SK-N-SH (cell line): ENCODE measurements at regions not wholly inside any gene's neighbourhood (a gene's known extent, or its start where the extent isn't known, plus 50 kb on each side); places are given as distances from the start of the nearest gene placed in this dataset.

ENCODE experiments used
- CTCF ChIP-seq: fragments of 200-600 bp; sonication (generic); IDR thresholded peaks from 2 replicates; pipeline ENCODE4 v1.6.1; 2017; ENCODE audit warnings: antibody characterized with exemption, mild to moderate bottlenecking, moderate library complexity
- EP300 ChIP-seq, 2 experiments: IDR thresholded peaks; 2 replicates each; pipeline versions ENCODE4 v1.4.0 to v1.6.1; 2012; ENCODE audit warnings: borderline replicate concordance in 1 of 2, low read depth in 1 of 2, low read length in 1 of 2
- GABPA ChIP-seq: IDR thresholded peaks from 2 replicates; pipeline ENCODE4 v1.4.0; 2012; ENCODE audit warnings: low read depth, mild to moderate bottlenecking
- MAX ChIP-seq: IDR thresholded peaks from 2 replicates; pipeline ENCODE4 v1.4.0; 2012; ENCODE audit warnings: low read depth
- RAD21 ChIP-seq: IDR thresholded peaks from 2 replicates; pipeline ENCODE4 v1.6.1; 2012; ENCODE audit warnings: mild to moderate bottlenecking, low read length
- REST ChIP-seq: IDR thresholded peaks from 2 replicates; pipeline ENCODE4 v1.6.1; 2012; ENCODE audit warnings: mild to moderate bottlenecking, low read depth, low read length, moderate library complexity
- SMC3 ChIP-seq: IDR thresholded peaks from 2 replicates; pipeline ENCODE4 v1.6.1; 2012; ENCODE audit warnings: low read depth, low read length, improper control_type of control experiment
- TCF12 ChIP-seq: IDR thresholded peaks from 2 replicates; pipeline ENCODE4 v1.4.0; 2012
- USF2 ChIP-seq: fragments of 150-350 bp; IDR thresholded peaks from 2 replicates; pipeline ENCODE4 v1.6.1; 2017; ENCODE audit warnings: antibody characterized with exemption, low read length, low read depth, borderline replicate concordance
- YY1 ChIP-seq: IDR thresholded peaks from 2 replicates; pipeline ENCODE4 v1.4.0; 2012; ENCODE audit warnings: low read depth, mild to moderate bottlenecking

- TF ChIP-seq CTCF, result no peak
- no peak for TF ChIP-seq REST
- TF ChIP-seq TCF12, result no peak
- no peak for TF ChIP-seq YY1
- TF ChIP-seq EP300 (IDR thresholded peaks at IDR 0.05; ENCODE audit: borderline replicate concordance in 1 of 2, low read depth in 1 of 2, low read length in 1 of 2), result no peak
- no peak for TF ChIP-seq USF2
- no peak for TF ChIP-seq MAX
- no peak for TF ChIP-seq GABPA
- TF ChIP-seq RAD21, result no peak
- no peak for TF ChIP-seq SMC3
Measured at GRCh38 chr4:128440923-128441322, 153.3 kb upstream of the PGRMC2 start.
